Peyer's patch (tissue), 4 donors: ENCODE measurements at regions not wholly inside any gene's neighbourhood (a gene's known extent, or its start where the extent isn't known, plus 50 kb on each side); places are given as distances from the start of the nearest gene placed in this dataset.

ENCODE experiments used
- POLR2A ChIP-seq, 2 donors: fragments of 450-650 bp; IDR thresholded peaks; one replicate each; pipeline ENCODE4 v1.5.1; 2017; ENCODE audit warnings: antibody characterized with exemption in 2 of 2, mild to moderate bottlenecking in 2 of 2, moderate library complexity in 2 of 2
- TF ChIP-seq, protein P1 (sequence below), 6 experiments: fragments of 450-650 bp in 4 of 6; fragments of 200-600 bp in 2 of 6; sonication (generic) in 1 of 6; IDR thresholded peaks; one replicate each; pipeline ENCODE4 v1.5.1; 2017 to 2019; ENCODE audit warnings: antibody characterized with exemption in 6 of 6, mild to moderate bottlenecking in 3 of 6, moderate library complexity in 1 of 6

DNA sequence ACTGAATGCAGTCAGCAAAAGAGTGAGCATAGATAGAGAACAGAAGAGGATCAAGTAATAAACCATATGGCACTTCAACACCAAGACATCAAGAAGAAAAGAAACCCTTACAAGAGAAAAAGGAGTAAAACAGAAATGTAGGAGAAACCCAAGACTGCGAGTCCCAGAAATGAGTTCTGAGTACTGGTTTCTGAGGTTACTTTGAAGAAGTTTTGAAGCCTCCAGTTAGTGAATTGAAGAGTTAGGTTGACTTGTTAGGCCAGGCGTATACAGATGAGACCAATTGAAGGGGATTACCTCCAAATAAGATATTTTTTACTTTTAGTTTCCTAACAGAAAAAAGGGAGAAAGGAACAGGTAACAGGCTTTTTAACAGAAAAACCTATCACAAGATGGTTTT is 162.2 kb upstream of the SSTR1 start:
- TF ChIP-seq, protein P1, sequence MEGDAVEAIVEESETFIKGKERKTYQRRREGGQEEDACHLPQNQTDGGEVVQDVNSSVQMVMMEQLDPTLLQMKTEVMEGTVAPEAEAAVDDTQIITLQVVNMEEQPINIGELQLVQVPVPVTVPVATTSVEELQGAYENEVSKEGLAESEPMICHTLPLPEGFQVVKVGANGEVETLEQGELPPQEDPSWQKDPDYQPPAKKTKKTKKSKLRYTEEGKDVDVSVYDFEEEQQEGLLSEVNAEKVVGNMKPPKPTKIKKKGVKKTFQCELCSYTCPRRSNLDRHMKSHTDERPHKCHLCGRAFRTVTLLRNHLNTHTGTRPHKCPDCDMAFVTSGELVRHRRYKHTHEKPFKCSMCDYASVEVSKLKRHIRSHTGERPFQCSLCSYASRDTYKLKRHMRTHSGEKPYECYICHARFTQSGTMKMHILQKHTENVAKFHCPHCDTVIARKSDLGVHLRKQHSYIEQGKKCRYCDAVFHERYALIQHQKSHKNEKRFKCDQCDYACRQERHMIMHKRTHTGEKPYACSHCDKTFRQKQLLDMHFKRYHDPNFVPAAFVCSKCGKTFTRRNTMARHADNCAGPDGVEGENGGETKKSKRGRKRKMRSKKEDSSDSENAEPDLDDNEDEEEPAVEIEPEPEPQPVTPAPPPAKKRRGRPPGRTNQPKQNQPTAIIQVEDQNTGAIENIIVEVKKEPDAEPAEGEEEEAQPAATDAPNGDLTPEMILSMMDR (IDR thresholded peaks at IDR 0.05), result no peak
- TF ChIP-seq POLR2A (IDR thresholded peaks at IDR 0.05), result no peak
